ENCODE measurements at regions not wholly inside any gene's neighbourhood (a gene's known extent, or its start where the extent isn't known, plus 50 kb on each side); places are given as distances from the start of the nearest gene placed in this dataset.

DNA sequence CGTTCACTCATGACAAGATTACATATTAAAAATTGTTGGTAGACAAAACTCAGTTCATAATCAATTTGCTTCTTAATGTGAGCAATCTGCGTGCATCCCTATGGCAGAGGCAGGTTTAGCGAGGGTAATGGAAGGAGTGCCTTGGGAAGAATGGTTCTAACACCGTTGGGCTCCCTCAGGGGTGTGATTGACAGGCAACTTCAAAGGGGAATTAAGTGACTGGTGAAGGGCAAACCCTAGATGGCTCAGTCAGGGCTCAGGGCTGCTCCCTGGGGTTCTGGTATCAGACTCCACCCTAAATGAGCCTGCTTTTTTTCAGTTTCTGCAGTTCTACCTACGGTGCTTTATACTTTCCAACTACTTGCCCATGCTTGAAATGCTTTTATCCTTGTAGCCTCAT, 419.5 kb upstream of the CELF4 start:
- TF ChIP-seq JUN (IDR thresholded peaks at IDR 0.05; ENCODE audit: low read depth, low read length) (no peak), POLR2AphosphoS5 (IDR thresholded peaks at IDR 0.05; ENCODE audit: low read depth, low read length) (no peak), POLR2A (IDR thresholded peaks at IDR 0.05; ENCODE audit: control extremely low read depth in 1 of 2, low read depth in 2 of 2, low read length in 2 of 2) (no peak), FOSL1 (IDR thresholded peaks at IDR 0.05; ENCODE audit: insufficient read depth, low read depth, low read length) (no peak), CHD1 (IDR thresholded peaks at IDR 0.05; ENCODE audit: low read depth, low read length) (no peak), CEBPB (IDR thresholded peaks at IDR 0.05; ENCODE audit: low read depth, low read length) (no peak), KDM5A (IDR thresholded peaks at IDR 0.05; ENCODE audit: low read length) (no peak), SRF (IDR thresholded peaks at IDR 0.05; ENCODE audit: low read depth, low read length) (no peak), EP300 (IDR thresholded peaks at IDR 0.05; ENCODE audit: borderline replicate concordance in 1 of 2, low read depth in 2 of 2, low read length in 2 of 2) (no peak)
- TF ChIP-seq, protein P1, sequence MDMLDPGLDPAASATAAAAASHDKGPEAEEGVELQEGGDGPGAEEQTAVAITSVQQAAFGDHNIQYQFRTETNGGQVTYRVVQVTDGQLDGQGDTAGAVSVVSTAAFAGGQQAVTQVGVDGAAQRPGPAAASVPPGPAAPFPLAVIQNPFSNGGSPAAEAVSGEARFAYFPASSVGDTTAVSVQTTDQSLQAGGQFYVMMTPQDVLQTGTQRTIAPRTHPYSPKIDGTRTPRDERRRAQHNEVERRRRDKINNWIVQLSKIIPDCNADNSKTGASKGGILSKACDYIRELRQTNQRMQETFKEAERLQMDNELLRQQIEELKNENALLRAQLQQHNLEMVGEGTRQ (IDR thresholded peaks at IDR 0.05; ENCODE audit: low read length) = no peak
- TF ChIP-seq, protein P2, sequence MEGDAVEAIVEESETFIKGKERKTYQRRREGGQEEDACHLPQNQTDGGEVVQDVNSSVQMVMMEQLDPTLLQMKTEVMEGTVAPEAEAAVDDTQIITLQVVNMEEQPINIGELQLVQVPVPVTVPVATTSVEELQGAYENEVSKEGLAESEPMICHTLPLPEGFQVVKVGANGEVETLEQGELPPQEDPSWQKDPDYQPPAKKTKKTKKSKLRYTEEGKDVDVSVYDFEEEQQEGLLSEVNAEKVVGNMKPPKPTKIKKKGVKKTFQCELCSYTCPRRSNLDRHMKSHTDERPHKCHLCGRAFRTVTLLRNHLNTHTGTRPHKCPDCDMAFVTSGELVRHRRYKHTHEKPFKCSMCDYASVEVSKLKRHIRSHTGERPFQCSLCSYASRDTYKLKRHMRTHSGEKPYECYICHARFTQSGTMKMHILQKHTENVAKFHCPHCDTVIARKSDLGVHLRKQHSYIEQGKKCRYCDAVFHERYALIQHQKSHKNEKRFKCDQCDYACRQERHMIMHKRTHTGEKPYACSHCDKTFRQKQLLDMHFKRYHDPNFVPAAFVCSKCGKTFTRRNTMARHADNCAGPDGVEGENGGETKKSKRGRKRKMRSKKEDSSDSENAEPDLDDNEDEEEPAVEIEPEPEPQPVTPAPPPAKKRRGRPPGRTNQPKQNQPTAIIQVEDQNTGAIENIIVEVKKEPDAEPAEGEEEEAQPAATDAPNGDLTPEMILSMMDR (IDR thresholded peaks at IDR 0.05; ENCODE audit: control extremely low read depth in 1 of 3, insufficient read depth in 1 of 3, low read depth in 1 of 3, low read length in 3 of 3) = no peak
- TF ChIP-seq, protein P3, sequence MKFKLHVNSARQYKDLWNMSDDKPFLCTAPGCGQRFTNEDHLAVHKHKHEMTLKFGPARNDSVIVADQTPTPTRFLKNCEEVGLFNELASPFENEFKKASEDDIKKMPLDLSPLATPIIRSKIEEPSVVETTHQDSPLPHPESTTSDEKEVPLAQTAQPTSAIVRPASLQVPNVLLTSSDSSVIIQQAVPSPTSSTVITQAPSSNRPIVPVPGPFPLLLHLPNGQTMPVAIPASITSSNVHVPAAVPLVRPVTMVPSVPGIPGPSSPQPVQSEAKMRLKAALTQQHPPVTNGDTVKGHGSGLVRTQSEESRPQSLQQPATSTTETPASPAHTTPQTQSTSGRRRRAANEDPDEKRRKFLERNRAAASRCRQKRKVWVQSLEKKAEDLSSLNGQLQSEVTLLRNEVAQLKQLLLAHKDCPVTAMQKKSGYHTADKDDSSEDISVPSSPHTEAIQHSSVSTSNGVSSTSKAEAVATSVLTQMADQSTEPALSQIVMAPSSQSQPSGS (IDR thresholded peaks at IDR 0.05; ENCODE audit: low read length) = no peak

All from H1 (cell line).